ENCODE measurements at regions not wholly inside any gene's neighbourhood (a gene's known extent, or its start where the extent isn't known, plus 50 kb on each side); places are given as distances from the start of the nearest gene placed in this dataset.
A peak's percentile ranks its signal among the peaks of the same experiment; 100 is the strongest.
"Not testable (repeated sequence)": the region's sequence is repeated elsewhere in the genome, so short reads cannot be mapped to it uniquely, and the experiment has no call there.

DNA sequence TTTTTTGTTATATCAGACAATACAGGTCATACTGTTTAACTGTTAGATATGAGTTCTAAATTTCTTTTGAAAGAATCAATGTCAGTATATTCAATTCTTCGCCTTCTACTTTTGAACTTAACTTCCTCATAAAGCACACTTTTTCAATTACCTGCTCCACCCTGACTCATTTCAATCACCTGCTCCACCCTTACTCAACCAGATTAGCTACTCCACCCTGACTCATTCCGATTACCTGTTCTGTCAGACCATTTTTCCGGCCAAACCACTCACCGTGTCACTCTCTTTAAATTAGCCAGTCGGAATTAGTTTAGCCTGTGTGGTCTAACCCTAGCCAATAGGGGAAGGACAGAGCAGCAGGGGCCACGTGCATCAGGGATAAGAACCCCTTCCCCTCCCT is 751.8 kb upstream of the POU3F4 start:
- TF ChIP-seq, protein P1, sequence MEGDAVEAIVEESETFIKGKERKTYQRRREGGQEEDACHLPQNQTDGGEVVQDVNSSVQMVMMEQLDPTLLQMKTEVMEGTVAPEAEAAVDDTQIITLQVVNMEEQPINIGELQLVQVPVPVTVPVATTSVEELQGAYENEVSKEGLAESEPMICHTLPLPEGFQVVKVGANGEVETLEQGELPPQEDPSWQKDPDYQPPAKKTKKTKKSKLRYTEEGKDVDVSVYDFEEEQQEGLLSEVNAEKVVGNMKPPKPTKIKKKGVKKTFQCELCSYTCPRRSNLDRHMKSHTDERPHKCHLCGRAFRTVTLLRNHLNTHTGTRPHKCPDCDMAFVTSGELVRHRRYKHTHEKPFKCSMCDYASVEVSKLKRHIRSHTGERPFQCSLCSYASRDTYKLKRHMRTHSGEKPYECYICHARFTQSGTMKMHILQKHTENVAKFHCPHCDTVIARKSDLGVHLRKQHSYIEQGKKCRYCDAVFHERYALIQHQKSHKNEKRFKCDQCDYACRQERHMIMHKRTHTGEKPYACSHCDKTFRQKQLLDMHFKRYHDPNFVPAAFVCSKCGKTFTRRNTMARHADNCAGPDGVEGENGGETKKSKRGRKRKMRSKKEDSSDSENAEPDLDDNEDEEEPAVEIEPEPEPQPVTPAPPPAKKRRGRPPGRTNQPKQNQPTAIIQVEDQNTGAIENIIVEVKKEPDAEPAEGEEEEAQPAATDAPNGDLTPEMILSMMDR (IDR thresholded peaks at IDR 0.05; ENCODE audit: insufficient read depth, low read depth, low read length, missing control alignments) = no peak
- H3K4me3 ChIP-seq (ENCODE audit: low read length) = no peak overlapping the region
- peak; percentile 74 for DNase-seq (ENCODE audit: low read depth)

DNA sequence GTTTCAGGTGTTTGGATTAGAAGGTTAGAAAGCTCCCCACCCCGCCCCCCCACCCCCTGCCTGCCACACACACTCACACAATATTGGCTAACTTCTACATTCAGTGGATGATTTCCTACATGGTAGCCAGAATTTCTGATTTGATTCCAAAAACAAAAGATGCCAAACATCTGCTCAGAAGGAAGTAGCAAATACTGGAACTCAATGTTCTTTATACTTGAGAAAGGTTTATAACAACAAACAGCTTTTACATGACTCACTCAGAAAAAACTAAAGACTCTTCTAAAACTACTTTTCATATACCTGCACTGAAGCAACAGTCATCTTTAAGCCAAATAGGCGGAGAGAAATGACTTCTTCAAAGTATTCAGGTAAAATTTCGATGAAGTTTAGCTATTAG is 750.5 kb upstream of the POU3F4 start:
- DNase-seq (ENCODE audit: low read depth) = peak; percentile 28
- TF ChIP-seq, protein P1 (IDR thresholded peaks at IDR 0.05; ENCODE audit: insufficient read depth, low read depth, low read length, missing control alignments) = no peak
- H3K4me3 ChIP-seq (ENCODE audit: low read length) = peak overlapping the region; percentile 38

DNA sequence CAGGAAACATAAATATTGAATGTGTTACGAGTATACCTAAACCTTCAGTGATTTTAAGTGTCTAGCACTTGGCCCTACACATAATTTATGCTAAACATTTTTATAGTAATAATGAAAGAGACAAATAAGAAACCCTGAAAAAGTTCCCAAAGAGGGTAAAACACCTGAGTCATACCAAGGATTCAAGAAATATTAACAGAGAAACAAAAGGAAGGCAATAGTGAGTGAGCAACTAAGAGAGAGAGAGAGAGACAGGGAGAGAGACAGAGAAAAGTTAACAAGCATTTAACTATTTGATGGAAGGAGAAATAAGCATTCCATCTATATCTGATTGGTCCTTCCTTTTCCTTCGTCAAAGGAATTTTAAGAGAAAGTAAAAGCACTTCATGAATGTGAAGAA is 743.6 kb upstream of the POU3F4 start:
- TF ChIP-seq, protein P1 (IDR thresholded peaks at IDR 0.05; ENCODE audit: insufficient read depth, low read depth, low read length, missing control alignments) = no peak

DNA sequence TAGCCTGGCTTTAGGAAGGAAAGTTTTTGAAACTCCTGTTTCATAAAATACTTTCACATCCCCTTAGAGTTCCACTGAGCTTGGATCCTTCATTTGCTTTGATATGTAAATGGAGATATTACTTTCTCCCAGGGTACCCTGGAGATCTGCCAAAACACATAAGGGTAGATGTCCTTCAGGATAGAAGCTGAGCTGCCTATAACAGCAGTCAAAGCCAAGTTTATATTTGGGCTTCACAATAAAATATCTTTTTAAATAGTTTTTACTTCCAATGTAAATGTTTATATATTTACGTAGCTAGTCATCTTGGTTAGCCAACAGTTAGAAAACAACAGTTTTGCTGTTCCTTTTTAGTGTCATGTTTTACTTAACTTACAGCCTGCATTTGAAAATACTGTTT is 742.3 kb upstream of the POU3F4 start:
- TF ChIP-seq, protein P1 (IDR thresholded peaks at IDR 0.05; ENCODE audit: insufficient read depth, low read depth, low read length, missing control alignments) = no peak
- DNase-seq (ENCODE audit: low read depth) = no peak
- no peak overlapping the region for H3K4me3 ChIP-seq (ENCODE audit: low read length)

More for the DNA sequence above, 743.6 kb upstream of the POU3F4 start:
- H3K4me3 ChIP-seq (ENCODE audit: low read length) = no peak overlapping the region
- no peak for DNase-seq (ENCODE audit: low read depth)

DNA sequence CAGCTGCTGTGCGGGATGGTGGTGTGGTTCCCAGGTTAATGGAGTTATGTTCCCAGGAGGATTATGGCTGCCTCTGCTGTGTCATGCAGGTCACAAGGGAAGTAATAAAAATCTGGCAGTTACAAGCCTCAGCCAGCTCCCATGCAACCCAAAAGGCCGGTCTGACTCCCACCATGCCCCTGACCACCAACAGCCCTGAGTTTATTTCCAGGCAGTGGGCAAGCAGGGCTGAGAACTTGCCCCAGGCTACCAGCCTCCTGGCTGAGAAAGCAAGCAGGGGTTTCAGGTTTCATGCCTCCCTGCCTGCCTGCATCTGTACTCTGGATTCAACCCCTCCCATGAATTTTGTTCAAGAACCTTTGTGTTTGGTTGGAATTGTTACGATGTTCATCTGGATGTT is 732.7 kb upstream of the POU3F4 start:
- no peak for DNase-seq (ENCODE audit: low read depth)
- TF ChIP-seq, protein P1 (IDR thresholded peaks at IDR 0.05; ENCODE audit: insufficient read depth, low read depth, low read length, missing control alignments) = no peak
- no peak overlapping the region for H3K4me3 ChIP-seq (ENCODE audit: low read length)

DNA sequence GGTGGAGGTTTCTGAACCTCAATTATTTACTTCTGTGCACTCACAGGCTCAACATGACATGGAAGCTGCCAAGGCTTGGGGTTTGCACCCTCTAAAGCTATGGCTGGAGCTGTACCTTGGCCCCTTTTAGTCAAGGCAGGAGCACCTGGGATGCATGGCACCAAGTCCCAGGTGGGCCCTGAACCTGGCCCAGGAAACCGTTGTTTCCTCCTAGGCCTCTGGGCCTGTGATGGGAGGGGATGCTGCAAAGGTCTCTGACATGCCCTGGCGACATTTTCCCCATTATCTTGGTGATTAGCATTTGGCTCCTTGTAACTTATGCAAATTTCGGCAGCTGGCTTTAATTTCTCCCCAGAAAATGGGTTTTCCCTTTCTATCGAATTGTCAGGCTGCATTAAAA is 726.1 kb upstream of the POU3F4 start:
- H3K4me3 ChIP-seq (ENCODE audit: low read length) = no peak overlapping the region
- no peak for DNase-seq (ENCODE audit: low read depth)
- TF ChIP-seq, protein P1 (IDR thresholded peaks at IDR 0.05; ENCODE audit: insufficient read depth, low read depth, low read length, missing control alignments) = no peak

DNA sequence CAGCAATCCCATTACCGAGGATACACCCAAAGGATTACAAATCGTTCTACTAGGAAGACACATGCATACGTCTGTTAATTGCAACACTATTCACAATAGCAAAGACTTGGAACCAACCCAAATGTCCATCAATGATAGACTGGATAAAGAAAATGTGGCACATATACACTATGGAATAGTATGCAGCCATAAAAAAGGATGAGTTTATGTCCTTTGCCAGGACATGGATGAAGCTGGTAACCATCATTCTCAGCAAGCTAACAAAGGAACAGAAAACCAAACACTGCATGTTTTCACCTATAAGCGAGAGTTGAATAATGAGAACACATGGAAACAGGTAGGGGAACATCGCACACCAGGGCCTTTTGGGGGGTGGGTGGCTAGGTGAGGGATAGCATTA is 695.2 kb upstream of the POU3F4 start:
- not testable (repeated sequence) for DNase-seq (ENCODE audit: low read depth); H3K4me3 ChIP-seq (ENCODE audit: low read length)

DNA sequence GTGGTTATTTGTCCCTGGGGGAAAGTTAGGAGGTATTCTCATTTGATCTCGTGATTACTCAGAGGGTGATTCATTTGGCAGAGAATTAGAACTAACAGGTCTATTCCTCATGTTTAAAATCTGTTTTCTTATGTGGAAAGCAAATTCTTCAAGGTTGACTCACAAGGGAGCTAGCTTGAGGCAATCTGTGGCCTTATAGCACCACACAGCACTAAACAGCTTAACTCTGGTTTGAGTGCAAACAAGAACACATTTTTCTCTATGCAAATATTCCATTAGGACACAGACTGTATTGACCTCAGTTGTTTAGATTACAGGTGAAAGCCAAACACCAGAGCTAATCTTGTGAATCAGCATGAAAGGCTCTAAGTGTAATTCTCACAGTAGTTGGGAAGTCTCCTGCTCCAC is 694.4 kb upstream of the POU3F4 start:
- TF ChIP-seq, protein P1 (IDR thresholded peaks at IDR 0.05; ENCODE audit: insufficient read depth, low read depth, low read length, missing control alignments) = no peak
- DNase-seq (ENCODE audit: low read depth) = peak; percentile 94
- H3K4me3 ChIP-seq (ENCODE audit: low read length) = no peak overlapping the region

All from epithelial cell of esophagus (primary cell).